CD4-positive, alpha-beta T cell treated with Interleukin-6 for 4 hours (primary cell): ENCODE measurements at regions not wholly inside any gene's neighbourhood (a gene's known extent, or its start where the extent isn't known, plus 50 kb on each side); places are given as distances from the start of the nearest gene placed in this dataset.

Source experiments
- DNase-seq: peaks from one replicate; pipeline ENCODE4 v3.0.0-alpha.2; 2020; ENCODE audit warnings: mixed read lengths

DNA sequence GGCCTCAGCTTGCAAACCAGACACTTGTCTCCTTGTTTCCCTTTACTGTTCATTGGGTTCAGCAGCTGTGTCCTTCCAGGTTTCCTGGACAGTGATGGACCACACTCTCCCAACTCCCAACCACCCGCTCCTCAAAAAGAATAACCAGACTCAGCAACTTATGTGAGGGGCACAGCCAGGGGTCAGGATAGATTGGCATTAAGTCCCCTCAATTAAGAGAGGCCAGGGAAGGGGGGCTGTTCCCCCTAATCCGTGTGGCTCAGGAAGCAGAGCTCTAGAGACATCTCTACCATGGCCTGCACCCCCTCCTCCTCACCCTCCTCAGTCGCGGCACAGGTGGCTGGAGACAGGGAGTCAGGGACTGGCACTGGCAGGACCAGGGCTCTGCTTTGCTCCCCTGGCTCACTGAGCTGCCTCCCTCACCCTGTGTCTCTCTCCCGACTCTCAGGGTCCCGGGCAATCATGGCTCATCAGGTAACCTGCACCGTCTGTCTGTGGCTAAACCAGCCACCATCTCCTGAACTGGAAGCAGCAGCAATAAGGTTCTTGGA lies 111.7 kb downstream of the ZNF280B start:
- no peak for DNase-seq

DNA sequence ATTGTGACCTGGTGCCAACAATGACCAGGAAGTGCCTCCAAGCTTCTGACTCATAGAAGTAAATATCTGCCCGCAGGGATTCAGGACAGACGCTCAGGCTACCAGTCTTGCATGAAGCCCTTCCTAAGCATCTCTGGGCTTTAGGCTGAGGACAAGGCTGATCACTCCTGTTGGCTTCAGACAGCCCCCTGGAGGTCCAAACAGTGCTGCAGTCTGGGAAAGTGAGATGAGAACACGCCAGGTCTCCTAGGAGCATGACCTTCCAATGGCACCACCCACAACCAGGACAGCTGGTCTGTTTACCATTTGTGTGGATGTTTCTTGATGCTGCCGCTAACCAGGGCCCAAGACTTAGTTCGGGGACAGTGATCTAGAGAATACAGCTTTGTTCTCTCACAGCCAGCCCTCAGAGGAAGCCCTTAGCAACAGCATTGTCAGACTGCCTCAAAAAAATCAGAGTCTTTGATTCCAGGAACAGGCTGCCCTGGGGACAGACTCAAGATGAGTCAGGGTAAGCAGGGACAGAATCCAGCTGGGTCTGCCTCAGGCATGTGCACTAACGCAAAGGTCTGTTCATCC lies 111.2 kb downstream of the ZNF280B start:
- DNase-seq, result no peak

DNA sequence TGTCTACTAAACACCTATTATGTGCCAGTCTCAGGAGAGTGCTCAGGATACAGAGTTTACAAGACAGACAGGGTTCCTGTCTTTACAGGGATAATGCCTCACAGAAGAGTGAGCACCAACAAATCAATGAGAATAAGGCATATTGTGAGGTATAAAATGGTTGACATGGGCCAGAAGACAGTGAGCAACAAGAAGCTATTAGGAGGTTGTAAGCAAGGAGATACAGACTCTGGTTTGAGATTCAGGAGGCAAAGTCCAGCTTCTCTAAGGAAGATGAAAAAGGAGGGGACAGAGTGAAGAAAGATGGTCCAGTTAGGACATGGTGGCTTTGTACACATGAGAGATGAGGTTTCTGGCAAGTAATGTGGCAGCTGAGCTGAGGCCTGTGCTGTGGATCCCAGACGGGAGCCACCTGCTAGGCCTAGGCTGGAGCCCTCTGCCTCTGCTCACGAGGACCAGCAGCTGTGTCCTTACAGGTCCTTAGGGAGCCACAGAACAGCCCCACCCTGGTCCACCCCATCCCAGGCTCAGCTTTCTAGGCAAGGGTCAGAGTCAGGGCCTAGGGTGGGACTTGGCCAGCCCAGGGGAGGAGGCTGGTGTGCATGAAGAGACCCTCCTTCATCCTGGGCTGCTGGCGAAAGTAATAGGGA lies 110.5 kb downstream of the ZNF280B start:
- no peak for DNase-seq

DNA sequence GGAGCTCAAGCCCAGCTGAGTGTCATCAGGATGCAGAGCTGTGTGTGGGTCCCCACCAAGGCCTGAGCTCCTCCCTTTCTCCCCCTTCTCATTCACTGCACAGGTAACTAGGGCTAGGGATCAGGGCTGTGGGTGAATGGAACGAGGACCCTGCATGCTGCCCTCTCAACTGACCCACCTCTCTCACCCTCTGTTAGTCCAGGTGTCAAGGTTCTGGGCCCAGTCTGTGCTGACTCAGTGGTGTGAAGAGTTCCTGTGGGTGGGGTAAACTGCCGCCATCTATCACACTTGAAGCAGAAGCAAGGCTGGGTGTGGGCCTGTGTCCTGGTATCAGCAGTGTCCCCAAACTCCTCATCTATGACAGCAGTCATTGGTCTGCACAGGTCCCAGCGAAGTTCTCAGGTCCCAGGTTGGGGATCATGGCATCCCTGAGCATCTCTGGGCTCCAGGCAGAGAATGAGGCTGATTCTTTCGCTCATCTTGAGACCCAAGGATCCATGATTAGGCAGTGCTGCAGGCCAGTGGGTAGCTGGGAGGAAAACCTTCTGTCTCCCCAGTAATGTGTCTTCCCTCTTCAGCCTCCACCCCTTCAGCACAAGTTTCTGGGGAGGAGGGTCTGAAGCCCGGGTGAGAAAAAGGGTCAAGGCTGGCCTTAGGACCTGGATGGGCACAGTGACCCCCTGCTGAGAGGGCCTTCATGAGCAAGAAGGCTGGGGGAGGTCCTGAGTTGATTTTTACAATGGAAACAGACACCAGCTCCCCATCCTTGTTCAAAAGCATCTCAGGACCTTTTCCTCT lies 109.8 kb downstream of the ZNF280B start:
- DNase-seq, result no peak

DNA sequence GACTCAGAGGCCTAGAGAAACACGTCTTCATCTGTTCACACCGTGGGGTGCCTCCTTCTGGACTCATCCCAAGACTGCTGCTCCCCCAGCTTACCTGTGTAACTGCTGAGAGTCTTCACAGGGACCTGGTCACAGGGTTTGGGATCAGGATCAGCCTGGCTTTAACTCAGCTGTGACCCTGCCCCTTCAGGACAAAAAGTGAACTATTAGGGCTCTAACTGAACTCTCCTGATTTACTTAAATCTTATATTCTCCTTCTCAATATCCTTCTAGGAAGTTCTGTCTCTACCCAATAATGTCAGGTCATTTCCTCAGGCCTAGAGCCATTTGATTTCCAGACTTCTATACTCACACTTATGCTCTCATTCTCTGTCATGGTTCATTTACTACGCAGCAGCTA lies 108.4 kb downstream of the ZNF280B start:
- DNase-seq, result no peak

DNA sequence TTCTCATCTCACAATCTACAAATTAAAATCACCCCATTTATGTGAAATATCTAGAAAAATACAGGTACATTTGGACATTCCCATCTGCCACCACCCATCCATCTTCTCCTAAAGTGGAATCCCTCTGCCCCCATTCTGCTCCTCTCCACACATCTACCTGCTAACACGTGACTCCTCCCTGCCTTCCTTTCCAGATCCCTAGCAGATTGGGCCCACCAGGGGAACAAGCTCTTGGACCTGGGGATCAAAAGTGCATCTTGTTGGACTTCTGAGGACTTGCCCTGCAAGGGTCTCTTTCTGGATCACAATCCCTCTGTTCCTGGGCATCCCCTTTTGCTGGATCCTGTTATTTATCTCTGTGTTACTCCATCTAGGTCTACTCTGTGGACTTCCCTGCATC lies 107.6 kb downstream of the ZNF280B start:
- no peak for DNase-seq

DNA sequence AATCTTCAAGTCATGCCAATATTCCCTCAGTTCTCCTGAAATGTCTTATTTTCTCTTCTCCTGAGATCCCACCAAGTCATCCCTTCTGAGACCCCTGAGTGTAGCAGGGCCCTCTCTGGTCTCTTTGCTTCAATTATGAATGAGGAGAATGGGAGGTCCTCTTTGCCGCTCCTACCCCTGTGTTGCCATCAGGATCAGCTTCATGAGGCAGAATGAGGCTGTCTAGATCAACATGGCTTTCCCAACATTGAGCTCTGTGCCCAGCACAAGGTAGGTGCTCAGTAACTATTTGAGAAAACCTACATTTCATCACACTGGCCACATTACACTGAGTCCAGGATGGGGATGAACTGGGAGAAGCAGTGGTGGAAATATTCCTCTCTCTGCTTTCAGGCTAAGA lies 107.2 kb downstream of the ZNF280B start:
- DNase-seq, result no peak

DNA sequence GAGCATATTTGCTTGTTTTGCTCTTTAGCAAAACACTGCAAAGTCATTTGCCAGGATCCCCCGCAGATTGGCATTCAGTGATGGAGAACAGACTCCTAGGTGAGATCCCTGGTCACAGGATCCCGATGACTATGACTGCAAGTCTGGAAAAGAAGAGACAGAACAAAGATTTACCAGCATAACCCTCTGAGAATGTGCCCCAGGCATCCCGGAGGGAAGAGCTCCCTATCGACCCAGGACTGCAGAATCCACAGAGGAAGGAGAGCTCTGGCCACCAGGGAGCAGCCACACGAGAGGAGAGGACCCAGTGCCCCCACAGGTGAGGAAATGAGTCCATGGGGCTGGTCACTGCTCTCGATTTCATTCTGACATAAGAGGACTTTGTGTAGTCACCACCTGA lies 105.2 kb downstream of the ZNF280B start:
- no peak for DNase-seq

DNA sequence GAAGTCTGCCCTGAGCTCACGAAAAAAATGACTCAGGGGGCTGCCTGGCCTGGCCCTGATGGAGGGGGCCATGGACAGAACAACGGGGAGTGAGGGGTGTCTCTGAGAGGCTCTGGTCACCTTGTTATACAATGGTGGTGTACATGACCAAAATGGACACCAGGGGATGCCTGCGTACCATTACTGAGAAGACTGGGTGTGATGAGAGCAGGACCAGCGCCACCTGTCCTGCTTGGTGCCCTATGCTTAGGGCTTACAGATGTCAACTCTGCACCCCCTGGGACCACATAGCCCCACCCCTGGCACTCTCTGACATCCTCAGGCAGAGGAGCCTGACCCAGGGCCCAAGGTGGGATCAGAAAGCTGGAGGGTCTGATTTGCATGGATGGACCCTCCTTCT lies 104.8 kb downstream of the ZNF280B start:
- DNase-seq, result no peak

DNA sequence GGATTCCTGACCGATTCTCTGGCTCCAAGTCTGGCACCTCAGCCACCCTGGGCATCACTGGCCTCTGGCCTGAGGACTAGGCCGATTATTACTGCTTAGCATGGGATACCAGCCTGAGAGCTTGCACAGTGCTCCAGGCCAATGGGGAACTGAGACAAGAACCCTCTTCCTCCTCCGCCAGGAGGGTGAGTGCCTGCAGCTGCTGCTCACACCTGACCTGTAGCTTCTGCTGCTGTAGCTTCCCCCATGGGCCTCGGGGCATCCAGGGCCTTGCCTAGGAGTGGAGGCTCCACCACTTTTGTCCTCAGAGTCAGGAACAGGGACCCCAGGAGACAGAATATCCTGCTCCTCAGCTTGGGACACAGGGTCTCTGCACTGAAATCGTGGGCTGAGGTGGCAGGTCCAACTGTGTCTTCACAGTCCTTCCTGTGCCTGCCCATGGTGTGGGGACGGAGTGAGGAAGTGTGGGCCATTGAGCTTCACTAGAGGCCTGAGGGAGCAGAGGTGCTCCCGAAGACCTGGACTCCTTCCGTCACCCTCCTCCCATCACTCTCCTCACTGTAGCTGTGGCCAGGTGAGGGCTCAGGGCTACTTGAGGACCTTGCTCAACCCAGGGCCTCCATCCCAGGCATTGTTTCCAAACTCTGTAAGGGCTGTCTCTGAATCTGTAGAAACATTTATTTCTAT lies 103.8 kb downstream of the ZNF280B start:
- no peak for DNase-seq

DNA sequence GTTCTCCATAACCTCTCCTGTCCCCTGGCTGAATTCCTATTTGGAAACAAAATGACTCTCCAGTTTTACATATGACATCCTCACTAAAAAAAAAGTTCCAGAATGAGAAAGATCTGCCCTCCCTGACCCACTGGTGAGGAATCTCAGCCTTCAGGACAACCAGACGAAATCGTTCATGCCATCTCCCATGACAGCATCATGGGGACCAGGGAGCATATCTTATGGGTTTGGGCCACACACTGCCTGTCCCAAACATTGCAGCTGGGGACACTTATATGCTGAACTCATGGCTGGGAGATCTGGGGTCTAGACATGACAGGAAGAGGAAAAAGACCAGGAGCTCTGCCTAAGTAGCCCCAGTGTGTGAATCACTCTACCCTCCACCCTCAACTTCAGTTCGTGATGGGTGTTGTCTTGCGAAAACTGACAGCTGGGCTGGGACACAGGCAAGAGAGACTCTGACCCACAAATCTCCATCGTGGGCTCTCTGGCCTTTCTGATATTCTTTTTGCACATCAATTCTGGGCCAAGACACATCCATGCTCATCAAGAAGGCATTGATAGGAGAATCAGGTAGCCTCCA lies 102.0 kb downstream of the ZNF280B start:
- no peak for DNase-seq

DNA sequence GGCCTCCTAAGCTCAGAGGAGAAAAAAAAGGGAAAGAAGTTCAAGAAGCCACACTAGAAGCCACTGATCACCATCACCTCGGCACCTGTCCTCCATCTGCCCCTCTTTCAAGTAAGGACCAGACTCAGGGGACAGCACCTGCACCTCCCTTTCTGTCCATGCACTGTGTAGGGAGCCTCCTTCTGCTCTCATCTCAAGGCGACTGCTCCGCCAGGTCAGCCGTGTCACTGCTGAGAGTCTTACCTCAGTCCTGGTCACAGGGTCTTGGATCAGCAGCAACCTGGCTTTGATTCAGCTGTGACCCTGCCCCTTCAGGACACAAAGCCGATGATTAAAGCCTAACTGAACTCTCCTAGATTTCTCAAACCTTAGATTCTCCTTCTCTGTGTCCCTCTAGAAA lies 101.5 kb downstream of the ZNF280B start:
- DNase-seq, result no peak

DNA sequence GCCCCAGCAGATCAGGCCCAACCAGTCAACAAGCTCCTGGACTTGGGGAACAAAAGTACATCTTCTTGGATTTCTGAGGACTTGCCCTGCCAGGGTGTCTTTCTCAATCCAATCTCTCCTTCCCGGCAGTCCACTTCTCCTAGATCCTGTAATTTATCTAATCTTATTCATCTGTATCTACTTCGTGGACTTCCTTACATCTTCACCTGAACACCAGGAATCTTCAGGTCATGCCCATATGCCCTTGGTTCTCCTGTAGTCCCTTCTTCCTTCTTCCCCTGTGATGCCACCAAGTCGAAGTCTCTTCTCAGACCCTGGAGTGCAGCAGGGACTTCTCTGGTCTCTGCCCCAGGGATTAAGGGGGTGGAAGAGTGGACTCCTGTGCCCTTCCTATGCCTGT lies 100.3 kb downstream of the ZNF280B start:
- no peak for DNase-seq

DNA sequence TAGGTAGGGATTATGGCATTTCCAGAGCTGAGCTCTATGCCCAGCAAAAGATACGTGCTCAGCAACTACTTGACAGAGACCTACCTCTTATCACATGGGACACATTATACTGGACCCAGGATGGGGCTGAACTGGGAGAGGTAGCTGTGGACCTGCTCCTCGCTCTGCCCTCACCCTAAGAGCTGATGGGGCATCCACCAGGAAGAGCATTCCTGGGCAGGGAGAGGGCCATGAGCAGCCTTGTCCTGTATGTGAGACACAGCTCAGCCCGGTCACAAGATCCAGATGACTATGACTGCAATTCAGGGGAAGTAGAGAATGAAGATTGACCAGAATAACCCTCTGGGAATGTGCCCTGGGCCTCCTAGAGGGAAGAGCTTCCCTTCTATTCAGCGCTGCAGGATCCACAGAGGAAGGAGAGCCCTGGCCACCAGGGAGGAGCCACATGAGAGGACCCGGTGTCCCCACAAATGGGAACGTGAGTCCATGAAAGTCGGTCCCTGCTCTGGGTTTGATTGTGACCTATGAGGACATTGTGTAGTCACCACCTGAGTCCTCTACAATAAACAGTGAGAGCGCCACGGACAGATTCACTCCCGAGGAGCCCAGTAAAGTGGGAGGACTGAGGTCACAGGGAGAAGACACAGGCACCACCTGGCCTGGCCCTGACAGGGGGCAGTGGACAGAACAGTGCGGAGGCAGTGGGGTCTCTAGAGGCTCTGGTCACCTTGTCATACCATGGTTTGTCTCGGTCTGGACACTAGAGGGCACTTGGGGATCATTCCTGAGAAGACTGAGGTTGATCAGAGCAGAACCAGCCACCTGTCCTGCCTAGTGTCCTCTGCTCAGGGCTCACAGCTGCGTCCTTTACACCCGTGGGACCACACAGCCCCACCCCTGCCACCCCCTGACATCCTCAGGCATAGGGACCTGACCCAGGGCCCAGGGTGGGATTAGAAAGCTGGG lies 99.5 kb downstream of the ZNF280B start:
- DNase-seq, result no peak

DNA sequence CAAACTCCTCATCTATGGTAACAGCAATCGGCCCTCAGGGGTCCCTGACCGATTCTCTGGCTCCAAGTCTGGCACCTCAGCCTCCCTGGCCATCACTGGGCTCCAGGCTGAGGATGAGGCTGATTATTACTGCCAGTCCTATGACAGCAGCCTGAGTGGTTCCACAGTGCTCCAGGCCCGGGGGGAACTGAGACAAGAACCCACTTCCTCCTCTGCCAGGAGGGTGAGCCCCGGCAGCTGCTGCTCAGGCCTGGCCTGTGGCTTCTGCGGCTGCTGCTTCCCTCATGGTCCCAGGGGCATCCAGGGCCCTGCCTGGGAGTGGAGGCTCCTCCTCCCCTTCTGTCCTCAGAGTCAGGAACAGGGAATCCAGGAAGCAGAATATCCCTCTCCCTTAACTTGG lies 98.4 kb downstream of the ZNF280B start:
- DNase-seq, result no peak

DNA sequence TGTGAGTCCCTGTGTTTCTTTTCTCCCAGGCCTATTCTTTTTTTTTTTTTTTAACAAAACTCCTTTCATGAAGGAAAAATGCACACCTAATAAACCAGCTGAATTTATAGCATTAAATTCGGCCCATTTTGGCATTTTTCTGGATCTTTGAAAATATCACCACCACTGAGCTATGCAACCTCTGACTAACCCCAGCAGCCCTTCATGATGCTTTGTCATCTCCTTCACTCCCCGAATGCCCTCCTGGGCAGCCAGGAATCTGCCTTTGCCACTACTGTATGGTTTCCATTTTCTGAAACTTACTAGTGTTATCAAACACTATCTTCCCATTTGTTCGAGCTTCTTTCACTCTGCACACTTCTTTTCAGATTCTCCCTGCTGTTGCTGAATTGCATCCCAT lies 97.9 kb downstream of the ZNF280B start:
- no peak for DNase-seq

DNA sequence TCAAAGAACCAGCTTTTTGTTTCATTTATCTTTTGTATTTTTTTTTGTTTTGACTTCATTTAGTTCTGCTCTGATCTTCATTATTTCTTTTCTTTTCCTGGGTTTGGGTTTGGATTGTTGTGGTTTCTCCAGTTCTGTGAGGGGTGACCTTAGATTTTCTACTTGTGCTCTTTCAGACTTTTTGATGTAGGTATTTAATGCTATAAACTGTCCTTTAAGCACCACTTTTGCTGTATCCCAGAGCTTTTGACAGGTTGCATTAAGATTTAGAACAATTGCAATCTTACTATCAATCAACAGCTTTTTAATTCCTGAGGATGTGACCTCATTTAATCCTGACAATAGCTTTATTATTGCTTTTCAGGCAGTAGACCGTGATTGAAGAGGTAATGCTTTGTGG lies 94.3 kb downstream of the ZNF280B start:
- no peak for DNase-seq

DNA sequence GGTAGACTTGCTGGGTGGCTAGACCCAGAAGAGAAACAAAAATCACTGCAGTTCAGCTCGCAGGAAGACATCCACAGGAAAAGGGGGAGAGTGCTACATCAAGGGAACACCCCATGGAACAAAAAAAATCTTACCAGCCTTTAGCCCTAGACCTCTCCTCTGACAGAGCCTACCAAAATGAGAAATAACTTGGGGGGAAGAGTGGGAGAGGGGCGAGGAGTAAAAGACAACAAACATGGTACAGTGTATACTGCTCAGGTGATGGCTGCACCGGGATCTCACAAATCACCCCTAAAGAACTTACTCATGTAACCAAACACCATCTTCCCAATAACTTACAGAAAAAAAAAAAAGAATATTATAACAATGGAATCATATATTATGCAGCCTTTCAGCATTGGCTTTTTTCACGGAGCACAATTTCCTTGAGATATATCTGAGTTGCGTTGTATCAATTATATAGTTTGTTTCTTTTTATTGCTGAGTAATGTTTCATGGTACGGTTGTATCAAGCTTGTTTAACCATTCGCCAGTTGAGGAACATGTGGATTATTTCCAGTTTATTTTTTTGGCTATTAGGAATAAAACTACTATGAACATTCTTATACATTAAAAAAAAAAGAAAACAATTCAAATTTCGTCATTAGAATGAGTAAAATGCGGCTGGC lies 90.9 kb downstream of the ZNF280B start:
- no peak for DNase-seq

DNA sequence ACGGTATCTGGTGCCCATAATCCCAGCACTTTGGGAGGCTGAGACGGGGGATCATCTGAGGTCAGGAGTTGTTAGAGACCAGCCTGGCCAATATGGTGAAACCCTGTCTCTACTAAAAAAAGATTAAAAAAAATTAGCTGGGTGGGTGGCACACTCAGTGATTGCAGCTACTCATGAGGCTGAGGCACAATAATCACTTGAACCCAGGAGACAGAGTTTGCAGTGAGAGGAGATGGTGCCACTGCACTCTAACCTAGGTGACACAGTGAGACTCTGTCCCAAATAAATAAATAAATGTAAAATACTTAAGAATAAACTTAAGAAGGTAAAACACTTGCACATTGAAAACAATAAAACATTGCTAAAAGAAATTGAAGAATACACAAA lies 90.4 kb downstream of the ZNF280B start:
- no peak for DNase-seq

DNA sequence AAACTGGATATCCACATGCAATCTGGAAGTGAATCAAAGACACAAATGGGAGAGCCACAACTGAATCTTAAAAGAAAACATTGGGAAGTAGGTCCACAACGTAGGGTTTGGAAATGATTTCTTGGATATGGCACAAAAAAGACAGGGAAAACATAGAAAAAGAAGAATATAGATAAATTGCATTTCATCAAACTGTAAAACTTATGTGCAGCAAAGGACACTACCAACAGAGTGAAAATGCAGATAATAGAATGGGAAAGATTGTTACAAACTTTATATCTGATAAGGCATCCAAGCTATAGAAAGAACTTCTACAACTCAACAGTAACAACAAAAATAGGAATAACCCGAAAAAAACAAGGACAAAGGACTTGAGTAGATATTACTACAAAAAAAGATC lies 89.6 kb downstream of the ZNF280B start:
- no peak for DNase-seq

DNA sequence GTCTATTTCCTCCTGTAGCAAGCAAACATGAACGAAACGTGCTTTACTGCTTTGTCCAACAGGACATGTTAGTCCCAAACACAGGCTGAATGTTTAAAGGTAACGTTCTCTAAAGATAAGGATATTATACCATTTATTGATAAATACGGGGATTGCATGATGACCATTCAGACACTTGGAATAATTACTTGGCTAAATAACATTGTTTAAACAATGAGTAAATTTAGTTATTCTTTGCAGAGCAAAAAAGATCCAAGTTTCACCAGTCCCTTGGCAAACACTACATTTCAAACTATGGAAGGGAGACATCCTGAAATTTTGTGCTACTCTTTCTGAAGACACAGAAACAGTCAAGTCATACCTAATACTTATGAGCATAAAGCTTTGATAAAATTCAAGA lies 88.0 kb downstream of the ZNF280B start:
- DNase-seq, result no peak
